ENCODE measurements at regions not wholly inside any gene's neighbourhood (a gene's known extent, or its start where the extent isn't known, plus 50 kb on each side); places are given as distances from the start of the nearest gene placed in this dataset.
"Not testable (repeated sequence)": the region's sequence is repeated elsewhere in the genome, so short reads cannot be mapped to it uniquely, and the experiment has no call there.

- H3K4me1 ChIP-seq (ENCODE audit: insufficient read depth, low read length): no peaks in the 10 kb centered on the region
- H3K36me3 ChIP-seq (ENCODE audit: insufficient read depth, low read length): no peaks in the 10 kb centered on the region
- 76% methylated on average over 3 of the region's 4 CpGs for WGBS
- no peaks in the 10 kb centered on the region for H3K27me3 ChIP-seq (ENCODE audit: insufficient read depth, low read length)
- no peak overlapping the region for H3K9ac ChIP-seq (ENCODE audit: low read depth, low read length)
- peaks cover 39% of the 10 kb centered on the region for H3K9me3 ChIP-seq (ENCODE audit: insufficient read depth, low read depth, low read length)
- no peak overlapping the region for H3K4me3 ChIP-seq (ENCODE audit: low read length)
- H3K27ac ChIP-seq (ENCODE audit: low read depth, low read length): no peak overlapping the region
Observed at GRCh38 chr14:106115401-106115800, 589.0 kb downstream of the TMEM121 start.

GRCh38 chr14:106116339-106116930 is 590.1 kb downstream of the TMEM121 start:
- not testable (repeated sequence) for H3K4me3 ChIP-seq (ENCODE audit: low read length); H3K4me1 ChIP-seq (ENCODE audit: insufficient read depth, low read length); H3K27ac ChIP-seq (ENCODE audit: low read depth, low read length); H3K9ac ChIP-seq (ENCODE audit: low read depth, low read length); H3K27me3 ChIP-seq (ENCODE audit: insufficient read depth, low read length); H3K36me3 ChIP-seq (ENCODE audit: insufficient read depth, low read length)
- H3K9me3 ChIP-seq (ENCODE audit: insufficient read depth, low read depth, low read length): peaks cover 49% of the 10 kb centered on the region
- WGBS: 99% methylated on average over 5 of the region's 10 CpGs

GRCh38 chr14:106120101-106120500 is 593.7 kb downstream of the TMEM121 start:
- WGBS: 78% methylated on average over 6 of the region's 6 CpGs
- Histone ChIP-seq H3K4me3 (ENCODE audit: low read length) (no peak overlapping the region), H3K4me1 (ENCODE audit: insufficient read depth, low read length) (no peaks in the 10 kb centered on the region), H3K9ac (ENCODE audit: low read depth, low read length) (no peak overlapping the region), H3K36me3 (ENCODE audit: insufficient read depth, low read length) (no peaks in the 10 kb centered on the region), H3K9me3 (ENCODE audit: insufficient read depth, low read depth, low read length) (peaks cover 81% of the 10 kb centered on the region), H3K27me3 (ENCODE audit: insufficient read depth, low read length) (no peaks in the 10 kb centered on the region), H3K27ac (ENCODE audit: low read depth, low read length) (no peak overlapping the region)

GRCh38 chr14:106129274-106129673 is 602.9 kb downstream of the TMEM121 start:
- no peaks in the 10 kb centered on the region for H3K36me3 ChIP-seq (ENCODE audit: insufficient read depth, low read length)
- no peaks in the 10 kb centered on the region for H3K27me3 ChIP-seq (ENCODE audit: insufficient read depth, low read length)
- 90% methylated on average over 5 of the region's 5 CpGs for WGBS
- H3K27ac ChIP-seq (ENCODE audit: low read depth, low read length): no peak overlapping the region
- H3K4me1 ChIP-seq (ENCODE audit: insufficient read depth, low read length): no peaks in the 10 kb centered on the region
- H3K4me3 ChIP-seq (ENCODE audit: low read length): no peak overlapping the region
- no peak overlapping the region for H3K9ac ChIP-seq (ENCODE audit: low read depth, low read length)
- H3K9me3 ChIP-seq (ENCODE audit: insufficient read depth, low read depth, low read length): peaks cover 79% of the 10 kb centered on the region

- H3K9me3 ChIP-seq (ENCODE audit: insufficient read depth, low read depth, low read length): peaks cover 79% of the 10 kb centered on the region
- H3K9ac ChIP-seq (ENCODE audit: low read depth, low read length); H3K27me3 ChIP-seq (ENCODE audit: insufficient read depth, low read length); H3K36me3 ChIP-seq (ENCODE audit: insufficient read depth, low read length); H3K27ac ChIP-seq (ENCODE audit: low read depth, low read length); H3K4me1 ChIP-seq (ENCODE audit: insufficient read depth, low read length); H3K4me3 ChIP-seq (ENCODE audit: low read length): not testable (repeated sequence)
- WGBS: 66% methylated on average over 7 of the region's 8 CpGs
Observed at GRCh38 chr14:106129904-106130661, 603.7 kb downstream of the TMEM121 start.

- H3K27ac ChIP-seq (ENCODE audit: low read depth, low read length); H3K9ac ChIP-seq (ENCODE audit: low read depth, low read length); H3K36me3 ChIP-seq (ENCODE audit: insufficient read depth, low read length); H3K4me3 ChIP-seq (ENCODE audit: low read length); H3K4me1 ChIP-seq (ENCODE audit: insufficient read depth, low read length); H3K27me3 ChIP-seq (ENCODE audit: insufficient read depth, low read length): not testable (repeated sequence)
- WGBS: 50% methylated on average over 2 of the region's 2 CpGs
- peaks cover 81% of the 10 kb centered on the region for H3K9me3 ChIP-seq (ENCODE audit: insufficient read depth, low read depth, low read length)
Observed at GRCh38 chr14:106133126-106133525, 606.7 kb downstream of the TMEM121 start.

- Histone ChIP-seq H3K4me1 (ENCODE audit: insufficient read depth, low read length) (no peaks in the 10 kb centered on the region), H3K36me3 (ENCODE audit: insufficient read depth, low read length) (no peaks in the 10 kb centered on the region), H3K27ac (ENCODE audit: low read depth, low read length) (no peak overlapping the region), H3K4me3 (ENCODE audit: low read length) (no peak overlapping the region), H3K27me3 (ENCODE audit: insufficient read depth, low read length) (no peaks in the 10 kb centered on the region), H3K9me3 (ENCODE audit: insufficient read depth, low read depth, low read length) (peaks cover 73% of the 10 kb centered on the region), H3K9ac (ENCODE audit: low read depth, low read length) (no peak overlapping the region)
- WGBS: 64% methylated on average over 5 of the region's 5 CpGs
Observed at GRCh38 chr14:106134886-106135285, 608.5 kb downstream of the TMEM121 start.

GRCh38 chr14:106141242-106142220 is 615.1 kb downstream of the TMEM121 start:
- H3K4me1 ChIP-seq (ENCODE audit: insufficient read depth, low read length): no peaks in the 10 kb centered on the region

GRCh38 chr14:106145731-106146130 is 619.3 kb downstream of the TMEM121 start:
- H3K4me3 ChIP-seq (ENCODE audit: low read length); H3K9ac ChIP-seq (ENCODE audit: low read depth, low read length); H3K36me3 ChIP-seq (ENCODE audit: insufficient read depth, low read length); H3K27ac ChIP-seq (ENCODE audit: low read depth, low read length); H3K27me3 ChIP-seq (ENCODE audit: insufficient read depth, low read length); H3K4me1 ChIP-seq (ENCODE audit: insufficient read depth, low read length): not testable (repeated sequence)
- H3K9me3 ChIP-seq (ENCODE audit: insufficient read depth, low read depth, low read length): peaks cover 82% of the 10 kb centered on the region
- WGBS: 82% methylated on average over 6 of the region's 6 CpGs

More at GRCh38 chr14:106141242-106142220, 615.1 kb downstream of the TMEM121 start:
- no peak overlapping the region for H3K9ac ChIP-seq (ENCODE audit: low read depth, low read length)
- H3K36me3 ChIP-seq (ENCODE audit: insufficient read depth, low read length): no peaks in the 10 kb centered on the region
- 80% methylated on average over 11 of the region's 18 CpGs for WGBS
- H3K9me3 ChIP-seq (ENCODE audit: insufficient read depth, low read depth, low read length): peaks cover 68% of the 10 kb centered on the region
- no peak overlapping the region for H3K4me3 ChIP-seq (ENCODE audit: low read length)
- no peak overlapping the region for H3K27ac ChIP-seq (ENCODE audit: low read depth, low read length)
- no peaks in the 10 kb centered on the region for H3K27me3 ChIP-seq (ENCODE audit: insufficient read depth, low read length)

GRCh38 chr14:106153362-106153955 is 627.1 kb downstream of the TMEM121 start:
- peaks cover 66% of the 10 kb centered on the region for H3K9me3 ChIP-seq (ENCODE audit: insufficient read depth, low read depth, low read length)
- H3K4me3 ChIP-seq (ENCODE audit: low read length); H3K27ac ChIP-seq (ENCODE audit: low read depth, low read length); H3K36me3 ChIP-seq (ENCODE audit: insufficient read depth, low read length); H3K9ac ChIP-seq (ENCODE audit: low read depth, low read length); H3K4me1 ChIP-seq (ENCODE audit: insufficient read depth, low read length); H3K27me3 ChIP-seq (ENCODE audit: insufficient read depth, low read length): not testable (repeated sequence)
- 51% methylated on average over 17 of the region's 17 CpGs for WGBS

- Histone ChIP-seq H3K4me1 (ENCODE audit: insufficient read depth, low read length) (no peaks in the 10 kb centered on the region), H3K9ac (ENCODE audit: low read depth, low read length) (no peak overlapping the region), H3K27me3 (ENCODE audit: insufficient read depth, low read length) (no peaks in the 10 kb centered on the region), H3K27ac (ENCODE audit: low read depth, low read length) (no peak overlapping the region), H3K9me3 (ENCODE audit: insufficient read depth, low read depth, low read length) (peaks cover 61% of the 10 kb centered on the region), H3K4me3 (ENCODE audit: low read length) (no peak overlapping the region), H3K36me3 (ENCODE audit: insufficient read depth, low read length) (no peaks in the 10 kb centered on the region)
- WGBS: 60% methylated on average over 3 of the region's 3 CpGs
Observed at GRCh38 chr14:106163316-106163715, 636.9 kb downstream of the TMEM121 start.

Data from HUES64 (cell line).